GM04503 (cell line): ENCODE measurements at regions not wholly inside any gene's neighbourhood (a gene's known extent, or its start where the extent isn't known, plus 50 kb on each side); places are given as distances from the start of the nearest gene placed in this dataset.
"Not testable (repeated sequence)": the region's sequence is repeated elsewhere in the genome, so short reads cannot be mapped to it uniquely, and the experiment has no call there.

ENCODE experiments used
- DNase-seq: peaks from one replicate; pipeline ENCODE4 v3.0.0-alpha.2; 2012; ENCODE audit warnings: low read depth

DNA sequence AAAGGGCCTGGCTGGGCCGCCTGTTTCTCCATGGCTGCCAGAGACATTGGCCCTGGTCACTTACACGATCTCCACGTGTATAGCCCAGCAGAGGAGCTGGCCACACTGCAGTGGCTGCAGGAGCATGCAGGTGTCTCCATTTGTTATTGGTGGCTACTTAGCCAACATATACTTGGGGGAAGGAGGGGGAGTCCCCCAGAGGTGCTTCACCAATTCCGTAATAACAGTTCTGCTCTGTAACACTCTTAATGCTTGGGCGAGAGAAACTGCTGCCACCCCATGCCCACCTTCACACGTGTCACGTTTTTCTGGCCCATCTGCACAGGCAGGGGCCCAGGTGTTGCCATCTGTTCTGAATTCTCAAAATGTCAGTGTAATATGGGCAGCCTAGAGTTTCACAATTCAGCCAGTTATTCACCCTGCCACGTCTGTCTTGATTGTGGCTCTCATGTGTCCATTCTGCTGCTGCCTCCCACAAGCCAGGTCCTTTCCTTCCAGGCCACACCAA, 353.5 kb downstream of the BCL2L11 start:
- DNase-seq, result not testable (repeated sequence)

DNA sequence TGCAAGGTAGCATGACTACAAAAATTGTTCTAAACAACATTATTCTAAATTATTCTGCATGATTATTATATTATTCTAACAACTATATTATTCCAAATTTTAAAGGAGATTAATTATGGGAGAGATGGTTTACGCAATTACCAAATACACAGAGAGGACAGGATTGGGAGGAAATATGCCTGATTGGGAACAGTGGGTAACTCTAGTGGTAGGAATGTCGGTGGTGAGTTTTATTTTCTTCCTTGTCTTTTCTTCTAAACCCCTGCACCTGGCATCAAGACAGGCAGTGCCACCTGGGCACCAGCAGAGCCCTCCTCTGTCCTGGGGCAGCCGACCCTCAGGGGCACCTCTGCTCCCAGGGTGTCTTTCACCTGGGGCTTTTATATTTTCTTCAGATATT, 357.6 kb downstream of the BCL2L11 start:
- DNase-seq, result not testable (repeated sequence)

DNA sequence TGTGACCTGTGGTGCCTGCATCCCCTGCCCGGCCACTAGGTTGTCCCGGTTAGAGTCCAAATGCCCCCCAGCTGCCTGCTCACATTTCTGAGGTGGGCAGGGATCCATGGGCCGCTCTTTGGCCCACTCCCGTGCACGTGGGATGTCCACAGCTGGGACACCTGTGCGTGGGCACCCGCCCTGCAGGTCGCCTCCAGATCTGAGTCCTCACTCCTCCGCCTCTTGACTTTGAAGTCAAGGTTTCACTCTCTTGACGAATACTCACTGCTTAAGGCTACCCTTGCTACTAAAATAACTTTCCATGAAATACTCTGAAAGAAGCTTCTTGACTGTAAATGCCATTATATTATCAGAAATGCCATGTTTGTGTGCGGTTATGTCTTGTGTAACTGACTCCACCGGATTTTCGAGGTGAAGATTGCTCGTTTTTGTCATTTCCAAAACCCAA, 358.2 kb downstream of the BCL2L11 start:
- DNase-seq, result not testable (repeated sequence)

DNA sequence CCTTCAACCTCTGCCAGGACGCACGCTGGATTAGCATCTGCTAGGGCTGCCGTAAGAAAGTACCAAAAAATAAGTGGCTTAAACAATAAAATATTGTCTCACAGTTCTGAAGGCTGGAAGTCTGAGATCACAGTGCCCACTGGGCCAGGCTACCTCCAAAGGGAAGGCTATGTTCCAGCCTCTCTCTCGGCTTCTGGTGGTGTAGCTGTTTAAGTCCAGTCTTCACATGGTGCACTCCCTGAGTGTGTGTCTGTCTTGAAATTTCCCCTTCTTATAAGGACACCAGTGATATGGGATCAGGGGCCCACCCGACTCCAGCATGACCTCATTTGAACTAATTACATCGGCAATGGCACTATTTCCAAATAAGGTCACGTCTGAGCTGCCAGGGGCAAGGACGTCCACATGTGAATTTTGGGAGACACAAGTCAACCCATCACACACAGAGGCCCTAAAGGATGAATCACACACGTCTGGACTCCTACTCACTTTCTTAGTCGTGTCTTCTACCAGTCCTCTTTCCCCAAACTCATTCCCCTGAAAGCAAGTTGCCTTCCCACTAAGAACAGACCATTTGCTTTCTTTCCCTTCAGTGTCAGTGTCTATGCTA, 359.4 kb downstream of the BCL2L11 start:
- DNase-seq, result peak; percentile 43

DNA sequence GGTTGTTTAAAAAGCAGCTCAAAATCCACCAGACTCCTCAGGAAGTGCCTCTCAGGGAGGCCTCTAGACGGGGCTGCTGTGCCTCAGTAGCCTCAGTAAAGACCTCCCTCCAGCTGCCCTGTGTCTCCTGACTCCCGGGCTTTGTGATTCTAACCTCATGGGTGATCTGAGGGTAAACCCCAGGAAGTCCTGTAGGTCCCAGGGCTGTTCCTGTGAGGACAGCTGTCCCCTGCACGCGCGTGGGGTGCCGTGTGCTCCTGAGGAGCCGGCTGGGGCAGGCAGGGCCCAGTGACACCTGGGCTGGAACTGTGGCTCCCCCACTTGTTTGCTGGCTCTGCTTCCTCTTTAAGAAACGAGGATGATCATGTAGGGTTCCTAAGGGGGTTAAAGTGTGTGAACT, 359.9 kb downstream of the BCL2L11 start:
- DNase-seq, result not testable (repeated sequence)

DNA sequence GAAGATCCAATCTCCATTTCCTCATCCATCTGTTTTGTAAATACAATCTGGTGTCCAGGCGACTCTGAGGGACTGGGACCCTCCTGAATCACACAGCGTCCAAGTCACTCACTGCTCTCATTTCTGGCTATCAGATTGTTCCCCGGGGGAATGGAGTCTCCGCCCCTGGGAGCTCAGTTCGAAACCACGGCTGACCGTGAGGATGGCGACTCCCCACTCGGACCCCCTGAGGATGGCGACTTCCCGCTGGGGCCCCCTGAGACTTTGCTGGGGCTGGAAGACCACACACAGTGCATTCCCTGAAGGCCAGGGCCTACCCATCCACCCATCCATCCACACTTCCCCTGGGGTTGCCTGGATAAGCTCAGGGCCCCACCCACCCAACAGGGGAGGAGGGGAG, 360.5 kb downstream of the BCL2L11 start:
- DNase-seq, result not testable (repeated sequence)

DNA sequence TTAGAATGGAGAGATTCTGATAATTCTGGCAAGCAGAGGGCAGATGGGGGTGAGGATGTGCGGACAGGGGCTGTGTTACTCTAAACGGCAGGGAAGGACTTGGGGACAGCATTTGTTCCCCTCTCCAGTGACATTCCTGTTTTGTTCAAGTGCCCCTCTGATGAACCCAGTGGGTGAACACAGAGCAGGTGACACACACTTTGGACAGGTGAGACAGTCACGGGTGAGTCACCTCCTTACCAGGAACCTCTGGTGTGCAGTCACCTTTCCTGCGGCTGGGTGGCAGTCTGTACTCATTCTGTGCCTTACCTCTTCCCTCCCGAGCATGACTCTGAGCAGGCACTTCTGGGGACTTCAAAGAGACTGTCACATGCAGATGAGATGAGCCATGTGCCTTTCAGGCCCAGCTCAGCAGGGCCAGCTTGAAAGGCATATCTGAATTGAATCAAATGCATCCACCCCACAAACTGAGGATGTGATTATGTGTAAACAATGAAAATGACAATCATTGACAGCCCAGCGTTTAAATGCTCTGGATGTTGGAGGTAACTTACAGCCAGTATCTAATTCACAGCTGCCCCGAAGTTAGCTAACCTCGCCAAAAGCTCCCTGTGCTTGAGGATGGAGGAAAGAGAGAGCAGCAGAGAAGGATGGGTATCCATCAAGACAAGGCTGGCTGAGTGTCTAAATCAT, 362.4 kb downstream of the BCL2L11 start:
- DNase-seq, result not testable (repeated sequence)

DNA sequence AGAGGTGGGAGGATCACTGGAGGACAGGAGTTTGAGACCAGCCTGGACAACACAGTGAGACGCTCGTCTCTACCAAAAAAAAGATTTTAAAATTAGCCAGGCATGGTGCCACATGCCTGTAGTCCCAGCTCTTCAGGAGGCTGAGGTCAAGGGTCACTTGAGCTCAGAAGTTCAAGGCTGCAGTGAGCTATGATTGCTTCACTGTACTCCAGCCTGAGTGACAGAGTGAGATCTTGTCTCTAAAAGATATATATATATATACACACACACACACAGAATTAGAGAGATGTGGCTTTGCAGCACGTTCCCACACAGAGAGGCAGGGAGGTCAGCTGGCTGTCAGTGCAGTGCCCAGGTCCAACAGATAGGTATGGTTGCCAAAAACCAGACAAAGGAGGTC, 363.4 kb downstream of the BCL2L11 start:
- DNase-seq, result not testable (repeated sequence)

DNA sequence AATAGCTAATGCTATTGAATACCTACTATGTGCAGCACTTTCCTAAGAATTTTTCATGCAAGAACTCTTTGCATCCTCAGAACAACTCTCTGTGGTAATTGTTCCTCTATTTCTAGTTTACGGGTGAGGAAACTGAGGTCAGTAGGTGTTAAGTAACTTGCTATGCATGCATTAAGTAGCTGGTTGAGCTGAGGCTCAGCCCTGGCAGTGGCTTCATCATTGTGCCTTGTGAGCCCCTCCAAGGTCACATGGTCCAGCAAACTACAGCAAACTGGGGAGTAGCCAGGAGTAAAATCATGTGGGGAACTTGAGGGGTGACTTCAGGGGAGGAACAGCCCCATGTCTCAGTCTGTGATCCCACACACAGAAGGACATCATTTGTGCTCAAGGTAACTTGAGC, 365.2 kb downstream of the BCL2L11 start:
- not testable (repeated sequence) for DNase-seq

DNA sequence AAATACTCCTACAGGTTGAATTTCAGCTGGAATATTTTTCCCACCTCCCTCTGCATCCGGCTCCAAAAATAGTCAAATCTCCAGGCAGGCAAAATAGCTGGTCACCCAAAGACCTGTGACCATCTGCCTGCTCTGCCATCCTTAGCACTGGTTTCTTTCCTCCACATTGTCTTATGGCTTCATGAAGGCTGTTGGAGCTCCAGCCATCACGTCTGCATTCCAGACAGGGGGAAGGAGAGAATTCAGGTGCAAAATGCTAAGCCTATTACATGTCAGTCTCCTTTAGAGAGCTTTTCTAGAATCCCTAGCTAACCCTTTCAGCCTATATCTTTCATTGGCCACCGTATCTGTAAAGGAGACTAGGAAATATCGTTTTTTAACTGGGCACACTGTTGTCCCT, 367.7 kb downstream of the BCL2L11 start:
- DNase-seq, result not testable (repeated sequence)

DNA sequence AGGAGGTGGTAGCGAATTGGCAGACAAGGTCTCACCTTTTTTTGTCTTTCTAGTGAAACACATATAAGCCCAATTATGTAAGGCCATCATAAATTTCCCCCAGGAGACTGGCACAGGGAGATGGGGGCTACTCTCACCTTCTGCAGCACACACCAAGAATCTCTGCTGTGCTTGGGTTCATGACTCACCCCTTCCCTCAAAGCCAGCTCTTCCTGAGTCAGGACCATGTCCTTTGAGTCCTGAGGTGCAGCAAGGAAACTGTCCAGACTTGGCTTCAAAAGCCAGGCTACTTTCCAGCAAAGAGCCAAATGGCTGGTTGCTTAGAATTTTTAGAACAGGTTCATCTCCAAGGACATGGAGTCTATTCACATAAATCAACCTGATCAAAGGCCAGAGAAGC, 368.7 kb downstream of the BCL2L11 start:
- not testable (repeated sequence) for DNase-seq

DNA sequence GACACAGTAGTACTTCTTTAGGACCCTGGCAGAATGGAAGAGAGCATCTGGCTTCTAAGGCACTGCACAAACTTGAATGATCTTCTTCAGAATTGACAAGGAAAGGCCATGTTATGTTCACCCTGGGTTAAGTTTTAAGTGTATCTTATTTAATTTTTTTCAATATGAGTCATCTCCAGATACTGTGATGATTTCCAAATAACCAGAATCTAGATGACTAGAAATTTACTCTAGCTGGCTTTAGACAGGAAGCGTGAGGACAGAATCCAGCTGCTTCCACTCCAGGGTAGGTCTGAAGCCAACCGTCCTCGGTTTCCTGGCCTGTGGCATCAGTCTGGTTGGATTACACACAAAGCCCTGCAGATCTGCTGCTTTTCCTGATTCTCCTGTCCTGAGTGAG, 370.5 kb downstream of the BCL2L11 start:
- not testable (repeated sequence) for DNase-seq

DNA sequence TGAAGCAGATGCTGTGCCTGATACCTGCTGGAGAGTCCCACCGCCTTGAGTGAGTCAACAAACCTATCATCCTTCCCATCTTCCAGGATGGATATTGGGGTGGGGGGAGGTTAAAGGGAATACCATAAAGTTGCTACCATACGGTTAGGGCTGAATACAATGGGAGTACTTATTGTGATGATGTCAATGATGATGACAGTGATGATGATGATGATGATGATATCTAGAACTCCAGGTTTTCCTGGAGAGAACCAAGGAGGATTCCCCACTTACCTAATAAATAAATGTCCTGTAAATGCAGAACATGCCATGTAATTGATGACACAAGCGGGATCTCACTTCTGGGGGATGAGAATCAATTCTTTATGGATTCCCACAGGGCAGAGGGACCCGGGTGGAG, 370.9 kb downstream of the BCL2L11 start:
- DNase-seq, result not testable (repeated sequence)

DNA sequence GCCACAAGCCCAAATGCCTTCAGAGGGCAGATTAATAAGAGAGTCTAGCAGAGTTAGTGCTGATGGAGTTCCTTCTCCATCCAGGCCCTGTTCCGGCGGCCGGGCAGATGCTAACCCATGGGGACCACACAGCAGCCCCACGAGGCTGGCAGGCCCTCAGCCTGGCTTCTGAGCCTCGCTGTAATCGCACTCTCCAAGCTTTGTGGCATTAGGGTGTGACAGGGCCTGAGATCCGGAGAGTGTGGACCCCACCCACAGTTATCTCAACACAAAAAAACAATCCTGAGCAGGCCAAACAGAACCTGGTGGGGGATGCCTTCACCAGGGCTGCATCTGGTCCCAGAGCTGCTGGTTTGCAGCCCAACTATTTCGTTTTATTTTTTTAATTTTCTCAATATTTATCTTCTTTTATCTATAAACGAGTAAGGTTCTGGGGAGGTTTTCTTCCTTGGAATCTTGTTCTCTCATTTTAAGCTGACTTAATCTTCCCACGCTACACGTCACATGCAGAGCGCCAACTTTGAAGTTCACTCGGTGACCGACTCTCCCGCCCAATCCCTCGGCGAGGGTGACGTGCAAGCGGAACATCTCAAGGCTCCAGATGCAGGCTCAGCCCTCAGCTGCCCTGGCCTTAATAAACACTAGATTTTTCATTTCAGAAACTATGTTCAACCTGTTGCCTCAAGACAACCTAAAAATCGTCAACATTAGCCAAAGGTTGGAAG, 372.4 kb downstream of the BCL2L11 start:
- not testable (repeated sequence) for DNase-seq

DNA sequence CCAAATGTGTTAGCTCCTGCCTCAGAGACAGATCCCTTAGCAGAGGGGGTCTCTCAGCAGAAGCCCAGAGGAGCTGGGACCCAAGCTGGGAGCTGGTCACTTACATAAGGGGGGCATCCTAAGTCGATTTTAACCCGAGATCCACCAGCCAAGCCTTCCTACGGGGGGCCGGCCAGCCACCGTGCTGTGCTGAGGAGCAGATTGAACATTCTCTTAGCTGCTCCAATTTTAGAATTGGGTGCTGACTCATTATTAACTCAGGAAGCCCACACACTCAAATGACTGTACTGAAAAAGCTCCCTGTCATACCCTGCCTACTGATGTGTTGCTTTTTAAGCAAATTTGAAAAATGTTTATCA, 373.0 kb downstream of the BCL2L11 start:
- DNase-seq, result not testable (repeated sequence)

DNA sequence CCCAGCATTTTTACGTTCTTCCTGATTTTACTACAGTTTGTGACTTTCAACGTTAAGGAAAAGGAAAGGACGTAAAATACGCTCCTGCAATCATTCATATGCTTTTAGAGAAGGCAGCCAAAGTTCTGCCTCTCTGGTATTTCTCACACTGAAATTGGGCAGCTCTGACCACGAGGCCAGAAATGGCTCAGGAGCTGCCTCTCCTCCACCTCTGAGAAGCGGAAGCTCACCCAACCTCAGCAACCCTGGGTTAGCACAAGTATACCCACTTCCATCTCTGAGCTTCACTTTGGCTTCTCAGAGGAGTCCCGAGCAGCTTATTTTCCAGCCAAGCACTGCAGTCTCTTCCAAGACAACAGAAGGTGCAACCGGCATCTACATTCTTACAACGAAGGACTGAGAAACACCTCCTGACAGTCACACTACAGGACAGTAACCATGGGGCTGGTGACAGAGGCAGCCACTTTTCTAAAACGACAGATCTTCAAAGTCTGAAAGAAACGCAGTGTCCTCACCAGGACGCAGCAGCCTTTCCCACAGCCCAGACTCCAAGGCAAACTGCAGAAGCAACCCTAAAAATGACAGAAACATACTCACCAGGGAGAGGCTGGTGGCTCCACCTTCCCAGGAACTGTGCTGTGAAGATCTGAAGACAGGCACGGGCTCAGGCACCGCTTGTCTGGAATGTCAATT, 373.7 kb downstream of the BCL2L11 start:
- DNase-seq, result not testable (repeated sequence)

DNA sequence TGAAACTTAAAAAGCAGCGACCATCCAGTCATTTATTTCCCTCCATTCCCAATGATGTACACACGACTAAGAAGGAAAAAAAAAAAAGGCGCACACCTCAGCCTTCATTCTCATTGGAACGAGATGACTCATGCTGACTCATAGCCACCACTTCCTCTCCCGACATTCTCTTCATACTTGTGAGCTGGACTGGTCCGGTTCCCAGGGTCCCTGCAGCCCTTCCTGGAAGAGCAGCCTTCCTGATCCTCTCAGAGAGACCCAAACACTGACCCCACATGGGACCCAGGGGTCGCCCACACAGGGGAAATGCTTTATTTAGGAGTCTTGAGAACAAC, 374.2 kb downstream of the BCL2L11 start:
- DNase-seq, result not testable (repeated sequence)

DNA sequence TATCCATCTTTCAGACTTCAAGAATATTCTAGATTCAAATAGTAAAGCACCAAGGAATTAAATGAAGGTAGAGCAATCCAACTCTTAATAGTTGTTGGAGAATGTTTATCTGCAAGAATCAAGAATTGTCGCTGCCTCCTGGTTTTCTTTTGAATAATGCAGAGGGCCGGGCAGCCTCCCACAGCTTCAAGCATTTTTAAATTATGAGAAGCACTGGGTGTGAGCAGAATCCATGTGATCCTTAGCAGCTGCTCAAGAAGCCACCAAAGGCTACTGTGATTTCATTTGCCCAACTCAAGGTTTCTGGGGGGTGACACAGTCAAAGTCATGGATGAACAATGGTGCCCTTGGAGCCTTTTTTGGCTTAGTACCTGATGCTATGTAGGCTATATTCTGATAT, 374.9 kb downstream of the BCL2L11 start:
- DNase-seq, result not testable (repeated sequence)

DNA sequence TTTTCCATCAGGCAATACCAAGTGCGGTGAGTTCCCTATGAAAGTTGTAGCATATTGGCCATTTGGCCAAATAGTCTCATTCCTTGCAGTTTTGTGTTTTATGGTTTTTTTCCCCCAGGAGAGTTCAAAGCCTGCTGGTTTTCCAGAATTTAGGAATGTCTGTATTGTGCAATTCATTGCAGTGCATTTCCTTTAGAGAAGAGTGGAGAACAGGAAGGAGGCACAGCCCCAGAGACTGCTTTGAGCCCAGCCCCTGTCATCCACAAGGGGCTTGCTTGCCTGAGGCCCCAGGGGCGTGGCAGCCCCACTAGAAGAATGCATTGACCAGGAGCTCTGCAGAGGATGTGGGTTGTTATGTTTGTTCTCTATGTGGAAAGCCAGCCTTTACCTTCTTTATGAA, 375.5 kb downstream of the BCL2L11 start:
- DNase-seq, result peak; percentile 45

DNA sequence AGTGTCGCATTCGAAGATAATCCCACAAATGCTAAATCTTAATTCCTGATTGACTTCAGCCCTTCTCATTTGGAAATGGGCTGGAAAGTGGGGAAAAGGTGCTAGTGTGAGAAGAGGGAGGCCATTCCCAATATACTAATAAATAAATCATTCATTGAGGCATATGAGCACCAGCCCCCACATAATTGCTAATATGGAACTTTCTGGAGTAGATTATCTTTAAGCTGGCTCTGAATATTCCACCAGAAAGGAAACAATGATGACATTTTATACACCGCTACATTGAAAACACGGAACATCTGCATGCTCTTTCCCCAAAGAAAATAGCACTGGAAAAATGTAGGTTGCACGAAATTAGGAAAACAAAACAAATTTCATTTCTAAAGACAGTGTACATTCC, 376.1 kb downstream of the BCL2L11 start:
- DNase-seq, result not testable (repeated sequence)

DNA sequence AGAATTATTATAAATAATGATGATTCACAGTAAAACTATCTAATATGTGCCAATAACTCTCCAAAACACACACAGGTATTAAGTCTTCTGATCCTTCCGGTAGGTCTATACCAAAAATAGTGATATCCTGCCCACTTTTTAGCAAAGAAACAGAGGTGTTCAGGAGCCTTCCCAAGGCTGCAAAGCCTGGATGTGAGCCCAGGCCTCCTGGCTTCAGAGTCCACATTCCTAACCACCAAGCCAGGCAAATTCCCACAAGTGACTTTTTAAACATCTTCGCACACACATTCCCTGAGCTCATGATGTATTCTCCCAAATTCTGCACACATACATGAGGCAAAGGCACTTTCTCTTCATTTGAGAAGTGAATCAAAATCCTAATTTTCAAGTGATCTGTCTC, 376.6 kb downstream of the BCL2L11 start:
- DNase-seq, result peak; percentile 42

DNA sequence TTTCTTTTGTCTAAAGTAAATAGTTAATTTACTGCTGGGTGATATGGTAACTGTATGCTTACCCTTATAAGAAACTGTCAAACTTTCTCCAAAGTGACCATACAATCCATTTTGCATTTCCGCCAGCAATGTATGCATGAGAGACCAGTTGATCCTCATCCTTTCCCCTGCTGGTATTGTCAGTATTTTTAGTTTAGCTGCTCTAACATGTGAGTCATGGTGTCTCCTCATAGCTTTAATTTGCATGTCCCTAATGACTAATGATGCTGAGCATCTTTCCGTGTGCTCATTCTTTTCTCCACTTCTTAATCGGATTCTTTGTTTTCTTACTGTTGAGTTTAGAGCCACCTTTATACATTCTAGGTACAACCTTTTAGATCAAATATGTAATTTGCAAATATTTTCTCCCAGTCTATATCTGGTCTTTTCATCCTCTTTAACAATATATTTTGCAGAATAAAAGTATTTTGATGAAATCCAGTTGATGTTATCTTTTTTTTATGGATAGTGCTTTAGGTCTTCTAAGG, 379.9 kb downstream of the BCL2L11 start:
- not testable (repeated sequence) for DNase-seq
